Loucy (cell line): ENCODE measurements at regions not wholly inside any gene's neighbourhood (a gene's known extent, or its start where the extent isn't known, plus 50 kb on each side); places are given as distances from the start of the nearest gene placed in this dataset.

Experiments used
- H2AFZ ChIP-seq: fragments of 200-600 bp; sonication (generic); 2 replicates; pipeline ENCODE4 v1.6.0; 2016; ENCODE audit warnings: antibody characterized with exemption, mild to moderate bottlenecking, low read length, moderate library complexity
- H3F3A ChIP-seq: fragments of 200-600 bp; 2 replicates; pipeline ENCODE4 v1.6.0; 2016; ENCODE audit warnings: antibody characterized with exemption, low read depth, mild to moderate bottlenecking
- H3K27me3 ChIP-seq: fragments of 200-600 bp; sonication (generic); 2 replicates; pipeline ENCODE4 v1.6.1; 2014; ENCODE audit warnings: low read length, mild to moderate bottlenecking; ENCODE audit not compliant: insufficient read depth, poor library complexity, severe bottlenecking
- H3K36me3 ChIP-seq: fragments of 200-600 bp; sonication (generic); 2 replicates; pipeline ENCODE4 v1.6.1; 2016; ENCODE audit warnings: low read length; ENCODE audit not compliant: insufficient read depth
- H3K4me1 ChIP-seq: fragments of 200-600 bp; sonication (generic); 2 replicates; pipeline ENCODE4 v1.5.1; 2014; ENCODE audit warnings: low read length, mild to moderate bottlenecking; ENCODE audit not compliant: insufficient read depth, poor library complexity, severe bottlenecking
- H3K4me2 ChIP-seq: fragments of 200-600 bp; sonication (generic); 2 replicates; pipeline ENCODE4 v1.6.0; 2014; ENCODE audit warnings: antibody characterized with exemption, low read length, low read depth, mild to moderate bottlenecking; ENCODE audit not compliant: poor library complexity, severe bottlenecking
- H3K4me3 ChIP-seq: fragments of 200-600 bp; sonication (generic); 2 replicates; pipeline ENCODE4 v1.5.1; 2014; ENCODE audit warnings: low read length, mild to moderate bottlenecking, mixed read lengths; ENCODE audit not compliant: poor library complexity, severe bottlenecking
- H3K79me2 ChIP-seq: fragments of 200-600 bp; sonication (generic); 2 replicates; pipeline ENCODE4 v1.6.1; 2014; ENCODE audit warnings: low read length; ENCODE audit not compliant: insufficient read depth
- H3K9ac ChIP-seq: fragments of 200-600 bp; sonication (generic); 2 replicates; pipeline ENCODE4 v1.6.0; 2014; ENCODE audit warnings: mild to moderate bottlenecking, low read depth, low read length, moderate library complexity; ENCODE audit not compliant: poor library complexity, severe bottlenecking
- H3K9me2 ChIP-seq: fragments of 200-600 bp; sonication (generic); replicated peaks from 2 replicates; pipeline ENCODE4 v1.6.1; 2016; ENCODE audit warnings: low read depth, low read length, mixed read lengths
- H3K9me3 ChIP-seq: fragments of 200-600 bp; sonication (generic); 2 replicates; pipeline ENCODE4 v1.6.1; 2014; ENCODE audit warnings: mild to moderate bottlenecking, antibody characterized with exemption, low read length, low read depth; ENCODE audit not compliant: insufficient read depth
- H4K20me1 ChIP-seq: fragments of 200-600 bp; sonication (generic); 2 replicates; pipeline ENCODE4 v1.6.0; 2014; ENCODE audit warnings: antibody characterized with exemption, low read length, mild to moderate bottlenecking; ENCODE audit not compliant: insufficient read depth, poor library complexity, severe bottlenecking
- CTCF ChIP-seq: fragments of 200-600 bp; sonication (generic); conservative IDR thresholded peaks from 2 replicates; pipeline ENCODE4 v1.5.1; 2014; ENCODE audit warnings: mild to moderate bottlenecking, antibody characterized with exemption, low read length
- EZH2phosphoT487 ChIP-seq: fragments of 200-600 bp; IDR thresholded peaks from 2 replicates; pipeline ENCODE4 v1.6.1; 2018; ENCODE audit warnings: antibody characterized with exemption, mild to moderate bottlenecking, moderate library complexity, borderline replicate concordance

- H3K9me3 ChIP-seq, result no peaks in the 10 kb centered on the region
- no peaks in the 10 kb centered on the region for H3K27me3 ChIP-seq
- no peak overlapping the region for H3K4me2 ChIP-seq
- no peaks in the 10 kb centered on the region for H3K36me3 ChIP-seq
- no peak overlapping the region for H2AFZ ChIP-seq
- no peaks in the 10 kb centered on the region for H3K79me2 ChIP-seq
- TF ChIP-seq EZH2phosphoT487 (no peak), CTCF (no peak)
- H3K4me1 ChIP-seq, result no peaks in the 10 kb centered on the region
- no peaks in the 10 kb centered on the region for H4K20me1 ChIP-seq
- no peak overlapping the region for H3K9ac ChIP-seq
- no peaks in the 10 kb centered on the region for H3K9me2 ChIP-seq
- H3K4me3 ChIP-seq, result no peak overlapping the region
- H3F3A ChIP-seq, result no peaks in the 10 kb centered on the region
Measured at GRCh38 chr21:17071093-17071492, 441.8 kb upstream of the CXADR start.

- no peaks in the 10 kb centered on the region for H3K27me3 ChIP-seq
- no peaks in the 10 kb centered on the region for H3F3A ChIP-seq
- H3K4me3 ChIP-seq, result no peak overlapping the region
- no peaks in the 10 kb centered on the region for H3K79me2 ChIP-seq
- no peaks in the 10 kb centered on the region for H3K4me1 ChIP-seq
- H3K36me3 ChIP-seq, result no peaks in the 10 kb centered on the region
- TF ChIP-seq CTCF (no peak), EZH2phosphoT487 (no peak)
- H3K9me2 ChIP-seq, result no peaks in the 10 kb centered on the region
- H3K9me3 ChIP-seq, result no peaks in the 10 kb centered on the region
- H3K4me2 ChIP-seq, result no peak overlapping the region
- no peak overlapping the region for H2AFZ ChIP-seq
- H4K20me1 ChIP-seq, result no peaks in the 10 kb centered on the region
- H3K9ac ChIP-seq, result no peak overlapping the region
Measured at GRCh38 chr21:17081193-17081592, 431.6 kb upstream of the CXADR start.

GRCh38 chr21:17082843-17083483 lies 429.9 kb upstream of the CXADR start:
- H3K4me2 ChIP-seq, result no peak overlapping the region
- H4K20me1 ChIP-seq, result no peaks in the 10 kb centered on the region
- H3F3A ChIP-seq, result no peaks in the 10 kb centered on the region
- no peak overlapping the region for H3K4me3 ChIP-seq
- no peaks in the 10 kb centered on the region for H3K9me2 ChIP-seq
- no peak for TF ChIP-seq EZH2phosphoT487
- no peak for TF ChIP-seq CTCF
- H3K4me1 ChIP-seq, result no peaks in the 10 kb centered on the region
- H3K9ac ChIP-seq, result no peak overlapping the region
- H3K36me3 ChIP-seq, result no peaks in the 10 kb centered on the region
- H3K9me3 ChIP-seq, result no peaks in the 10 kb centered on the region
- H3K79me2 ChIP-seq, result no peaks in the 10 kb centered on the region
- H3K27me3 ChIP-seq, result no peaks in the 10 kb centered on the region
- H2AFZ ChIP-seq, result no peak overlapping the region
